Embryonic facial prominence (tissue), 1 donor: ENCODE measurements at regions not wholly inside any gene's neighbourhood (a gene's known extent, or its start where the extent isn't known, plus 50 kb on each side); places are given as distances from the start of the nearest gene placed in this dataset.

ENCODE experiments used
- DNase-seq: peaks from one replicate; pipeline ENCODE4 v3.0.0-alpha.2; 2016; ENCODE audit errors: extremely low spot score

DNA sequence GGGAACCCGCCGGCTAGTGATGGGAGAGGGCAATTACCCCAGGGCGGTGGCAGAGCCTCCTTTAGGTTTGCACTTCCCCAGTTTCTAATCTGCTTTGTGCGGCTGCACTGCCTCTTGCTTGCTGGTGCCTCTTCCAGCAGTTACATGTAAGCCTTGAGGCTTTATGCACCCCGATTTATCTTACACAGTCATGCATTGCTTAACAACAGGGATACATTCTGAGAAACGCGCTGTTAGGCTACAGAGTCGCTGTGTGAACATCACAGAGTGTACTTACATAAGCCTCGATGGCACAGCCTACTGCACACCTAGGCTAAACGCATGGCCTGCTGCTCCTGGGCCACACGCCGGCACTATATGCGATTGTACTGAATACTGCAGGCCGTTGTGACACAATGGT lies 155.6 kb upstream of the MKI67 start:
- DNase-seq, result no peak

GRCh38 chr10:128286141-128286761 lies 160.0 kb upstream of the MKI67 start:
- no peak for DNase-seq

- no peak for DNase-seq
Observed at GRCh38 chr10:128286762-128287500, 160.7 kb upstream of the MKI67 start.

GRCh38 chr10:128287921-128288320 lies 161.7 kb upstream of the MKI67 start:
- no peak for DNase-seq

DNA sequence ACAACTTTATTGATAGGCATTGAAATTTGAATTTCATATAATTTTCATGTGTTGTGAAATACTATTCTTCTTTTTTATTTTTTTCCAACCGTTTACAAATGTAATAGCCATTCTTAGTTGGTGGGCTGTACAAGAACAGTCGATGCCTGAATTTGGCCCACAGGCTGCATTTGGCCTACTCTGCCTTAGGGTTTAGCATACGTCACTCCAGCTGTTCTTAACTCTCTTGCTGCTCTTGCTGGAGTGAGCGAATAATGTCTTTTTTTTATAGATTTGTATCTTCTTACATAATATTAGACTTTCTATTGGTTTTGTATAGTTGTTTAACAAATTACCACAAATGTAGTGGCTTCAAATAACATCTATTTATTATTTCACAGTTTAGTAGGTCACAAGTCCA lies 163.4 kb upstream of the MKI67 start:
- no peak for DNase-seq

DNA sequence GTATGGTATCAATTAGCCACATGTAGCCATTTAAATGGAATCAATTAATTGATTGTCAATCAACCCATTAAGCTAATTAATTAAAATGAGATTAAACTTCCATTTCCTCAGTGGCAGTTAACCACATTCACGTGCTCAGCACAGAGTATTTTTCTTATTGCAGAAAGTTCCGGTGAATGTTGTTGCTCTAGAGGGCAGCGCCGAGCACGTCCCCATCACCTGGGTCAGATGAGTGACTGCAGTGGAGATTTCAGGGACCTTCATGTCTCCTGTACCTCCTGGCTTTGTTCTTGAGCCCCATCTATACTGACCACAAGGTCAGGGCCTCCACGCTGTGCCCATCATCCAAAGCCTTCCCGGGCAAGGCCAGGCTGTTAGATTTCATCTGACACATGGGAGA lies 168.8 kb upstream of the MKI67 start:
- DNase-seq, result no peak

- no peak for DNase-seq
Observed at GRCh38 chr10:128296253-128297007, 170.2 kb upstream of the MKI67 start.

DNA sequence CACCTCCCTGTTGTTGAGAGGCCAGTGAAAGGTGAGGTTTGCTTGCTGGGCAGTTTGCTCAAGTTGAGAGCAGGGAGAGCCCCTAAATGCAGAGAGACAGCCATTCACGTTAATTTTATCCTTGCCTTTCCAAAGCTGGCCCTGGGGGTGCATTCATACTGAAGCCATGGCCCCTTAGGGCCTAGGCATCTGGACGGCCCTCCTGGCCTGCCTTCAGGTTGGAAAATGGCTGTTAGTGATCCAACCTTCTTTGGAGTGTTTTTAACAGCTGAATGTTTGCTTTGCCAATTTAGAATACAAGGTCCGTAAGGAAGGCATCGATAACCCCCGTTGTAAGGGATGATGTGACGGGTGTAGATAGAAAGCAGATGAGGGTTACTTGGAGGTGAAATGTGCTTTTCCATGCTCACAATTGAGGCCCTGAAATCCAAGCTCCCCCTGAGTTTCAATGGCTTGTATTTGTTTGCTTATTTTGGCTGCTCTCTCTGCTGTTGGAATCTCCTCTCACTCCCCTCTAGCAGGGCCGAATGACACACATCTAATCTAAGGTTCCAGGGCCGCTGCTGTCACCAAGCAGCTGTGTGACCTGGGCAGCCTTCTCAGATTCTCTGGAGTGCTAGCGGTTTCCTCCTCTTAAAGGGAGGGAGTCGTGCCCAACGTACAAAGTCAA lies 171.6 kb upstream of the MKI67 start:
- DNase-seq, result peak; percentile 60

GRCh38 chr10:128298587-128298986 lies 172.4 kb upstream of the MKI67 start:
- DNase-seq, result no peak

DNA sequence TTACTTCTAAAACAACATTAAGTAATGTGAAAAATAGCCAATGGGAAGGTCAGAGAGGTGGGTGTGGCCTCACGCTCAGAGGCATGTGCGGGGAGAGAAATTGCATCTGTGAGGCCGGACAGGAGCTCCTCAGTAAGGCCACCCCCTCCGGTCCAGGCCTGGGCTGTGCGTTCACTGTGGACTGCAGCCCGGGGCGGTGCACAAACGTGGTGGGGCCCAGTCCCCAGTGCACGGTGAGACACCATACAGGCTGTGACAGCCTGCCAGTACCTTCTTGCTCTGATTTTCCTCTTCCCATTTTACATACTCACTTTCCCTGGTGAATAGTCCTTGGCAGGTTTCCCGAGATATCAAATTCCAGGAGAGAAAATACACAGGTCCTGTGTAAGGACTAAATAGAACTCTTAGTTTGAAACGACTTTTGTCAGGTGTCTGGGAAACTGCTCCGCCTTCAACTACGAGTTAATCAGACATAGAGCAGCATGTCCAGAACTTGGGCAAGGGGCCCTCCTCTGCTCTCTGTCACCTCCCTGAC lies 174.1 kb upstream of the MKI67 start:
- DNase-seq, result no peak

- no peak for DNase-seq
Observed at GRCh38 chr10:128301051-128301450, 174.8 kb upstream of the MKI67 start.

- DNase-seq, result no peak
Observed at GRCh38 chr10:128302808-128303207, 176.6 kb upstream of the MKI67 start.

GRCh38 chr10:128304271-128304670 lies 178.0 kb upstream of the MKI67 start:
- no peak for DNase-seq

GRCh38 chr10:128305601-128306345 lies 179.6 kb upstream of the MKI67 start:
- DNase-seq, result no peak

- DNase-seq, result no peak
Observed at GRCh38 chr10:128306535-128306934, 180.3 kb upstream of the MKI67 start.

DNA sequence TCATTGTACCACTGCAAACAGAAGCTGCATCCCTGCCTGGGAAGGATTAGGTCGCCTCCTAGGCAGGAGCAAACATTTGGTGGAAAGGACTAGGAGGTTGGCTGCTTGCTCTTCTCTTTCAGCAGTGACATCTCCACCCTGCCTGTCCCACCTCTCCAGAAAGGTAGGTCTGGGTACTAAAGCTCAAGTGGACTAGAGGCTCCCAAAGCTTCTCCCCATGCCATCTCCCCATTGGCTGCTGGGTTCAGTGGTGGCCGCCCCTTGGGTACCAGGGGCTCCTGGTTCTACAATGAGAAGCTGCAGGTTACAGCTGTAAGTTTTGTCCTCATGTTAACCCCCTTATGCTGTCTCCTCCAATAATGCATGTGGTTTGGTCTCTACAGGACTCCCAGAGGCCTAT lies 180.7 kb upstream of the MKI67 start:
- no peak for DNase-seq

- no peak for DNase-seq
Observed at GRCh38 chr10:128307820-128308219, 181.6 kb upstream of the MKI67 start.

- DNase-seq, result no peak
Observed at GRCh38 chr10:128310971-128311658, 184.9 kb upstream of the MKI67 start.

DNA sequence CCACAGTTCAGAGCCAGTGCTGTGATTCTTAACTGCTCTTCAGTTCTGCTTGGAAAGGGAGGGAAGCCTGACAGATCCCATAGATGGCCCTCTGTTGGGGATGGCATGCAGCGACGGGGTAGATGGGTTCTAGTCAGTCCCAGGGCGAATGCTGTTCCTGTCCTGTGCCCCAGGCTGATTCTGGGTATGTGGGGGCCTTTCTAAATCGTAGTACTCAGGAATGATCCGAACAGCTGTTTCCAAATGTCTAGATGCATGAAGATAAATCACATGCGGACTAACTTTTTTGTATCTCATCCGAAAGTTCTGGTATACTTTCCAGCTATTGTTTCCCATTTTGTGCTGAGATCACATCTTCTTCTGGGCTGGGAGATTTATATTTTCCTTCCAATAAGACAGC lies 186.0 kb upstream of the MKI67 start:
- no peak for DNase-seq

DNA sequence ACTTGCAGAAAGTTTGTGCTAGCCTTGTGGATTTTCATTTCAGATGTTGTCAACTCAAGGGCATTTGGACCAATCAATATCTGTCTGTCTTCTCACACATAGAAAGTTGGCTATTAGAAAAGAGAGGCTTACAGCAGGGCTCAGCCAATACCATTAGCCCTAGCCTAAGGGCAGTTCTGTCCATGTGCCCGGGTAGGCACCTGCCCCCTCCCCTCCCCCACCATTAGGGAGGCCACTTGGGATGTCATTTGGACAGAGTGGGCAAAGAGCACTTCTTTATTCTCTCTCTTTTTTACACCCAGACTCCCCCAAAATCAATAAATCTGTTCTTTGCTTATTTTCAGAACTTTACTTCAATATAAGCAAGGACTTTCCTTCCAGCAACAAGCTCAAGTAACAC lies 188.5 kb upstream of the MKI67 start:
- no peak for DNase-seq
